ENCODE measurements at regions not wholly inside any gene's neighbourhood (a gene's known extent, or its start where the extent isn't known, plus 50 kb on each side); places are given as distances from the start of the nearest gene placed in this dataset.

DNA sequence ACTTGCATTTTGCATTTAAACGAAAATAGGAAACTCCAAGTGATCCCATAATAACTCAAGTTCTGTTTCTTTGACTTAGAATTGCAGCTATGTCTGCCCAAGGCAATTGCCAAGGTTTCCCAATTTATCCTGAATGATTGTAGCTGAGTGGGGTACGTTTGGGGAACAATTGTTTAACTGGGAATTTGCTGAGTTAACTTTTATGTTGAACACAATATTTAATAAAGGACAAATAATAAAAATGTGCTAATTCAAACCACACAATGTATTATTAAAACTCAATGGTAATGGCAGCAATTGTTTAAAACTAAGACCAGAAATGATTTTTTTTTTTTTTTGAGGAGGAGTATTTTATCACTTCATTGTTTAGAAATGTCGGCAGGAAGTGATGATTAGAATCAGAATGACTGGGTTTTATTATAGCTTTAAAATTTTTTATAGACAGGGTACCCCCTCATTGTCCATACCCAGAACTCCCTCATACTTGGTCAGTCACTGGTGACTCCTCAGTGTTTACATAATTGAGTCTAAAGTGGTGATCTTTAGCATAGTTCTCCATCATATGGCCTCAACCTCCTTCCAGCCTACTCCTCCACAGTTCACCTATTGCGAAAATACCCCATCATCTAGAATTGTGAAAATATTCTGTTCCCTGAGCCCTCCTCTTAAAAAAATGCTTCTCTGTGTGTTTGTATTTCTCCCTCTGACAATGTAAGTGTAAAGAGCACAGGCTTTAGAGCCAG is 389.2 kb upstream of the CITED2 start:
- Histone ChIP-seq H3K4me2 (ENCODE audit: low read depth, low read length) (peak overlapping the region; percentile 48; the same call in 1 of the 2 replicates), H3K9me3 (replicated peaks; ENCODE audit: insufficient read depth, low read length) (no peaks in the 10 kb centered on the region), H3K9me2 (replicated peaks; ENCODE audit: insufficient read depth, low read length) (no peaks in the 10 kb centered on the region), H3K27ac (ENCODE audit: low read length) (peak overlapping the region; percentile 67), H3K9ac (ENCODE audit: low read length) (no peak overlapping the region; the same call in 1 of the 2 replicates), H3K36me3 (replicated peaks; ENCODE audit: insufficient read depth, low read length) (no peaks in the 10 kb centered on the region), H3K79me2 (ENCODE audit: low read length) (no peaks in the 10 kb centered on the region), H3F3A (ENCODE audit: insufficient read depth, low read length) (peaks cover 16% of the 10 kb centered on the region), H4K20me1 (ENCODE audit: insufficient read depth, low read length) (no peaks in the 10 kb centered on the region), H3K4me1 (ENCODE audit: low read length) (peaks cover 29% of the 10 kb centered on the region), H3K27me3 (replicated peaks; ENCODE audit: insufficient read depth, low read length) (no peaks in the 10 kb centered on the region), H2AFZ (ENCODE audit: low read length) (peak overlapping the region; percentile 31; the same call in 1 of the 2 replicates), H3K4me3 (ENCODE audit: low read length) (no peak overlapping the region)
- no peak for DNase-seq
- TF ChIP-seq EZH2 (optimal IDR thresholded peaks at IDR 0.05; ENCODE audit: low read depth, low read length) (no peak), EZH2phosphoT487 (IDR thresholded peaks at IDR 0.05; ENCODE audit: low read length) (no peak)
- TF ChIP-seq, protein P1, sequence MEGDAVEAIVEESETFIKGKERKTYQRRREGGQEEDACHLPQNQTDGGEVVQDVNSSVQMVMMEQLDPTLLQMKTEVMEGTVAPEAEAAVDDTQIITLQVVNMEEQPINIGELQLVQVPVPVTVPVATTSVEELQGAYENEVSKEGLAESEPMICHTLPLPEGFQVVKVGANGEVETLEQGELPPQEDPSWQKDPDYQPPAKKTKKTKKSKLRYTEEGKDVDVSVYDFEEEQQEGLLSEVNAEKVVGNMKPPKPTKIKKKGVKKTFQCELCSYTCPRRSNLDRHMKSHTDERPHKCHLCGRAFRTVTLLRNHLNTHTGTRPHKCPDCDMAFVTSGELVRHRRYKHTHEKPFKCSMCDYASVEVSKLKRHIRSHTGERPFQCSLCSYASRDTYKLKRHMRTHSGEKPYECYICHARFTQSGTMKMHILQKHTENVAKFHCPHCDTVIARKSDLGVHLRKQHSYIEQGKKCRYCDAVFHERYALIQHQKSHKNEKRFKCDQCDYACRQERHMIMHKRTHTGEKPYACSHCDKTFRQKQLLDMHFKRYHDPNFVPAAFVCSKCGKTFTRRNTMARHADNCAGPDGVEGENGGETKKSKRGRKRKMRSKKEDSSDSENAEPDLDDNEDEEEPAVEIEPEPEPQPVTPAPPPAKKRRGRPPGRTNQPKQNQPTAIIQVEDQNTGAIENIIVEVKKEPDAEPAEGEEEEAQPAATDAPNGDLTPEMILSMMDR (IDR thresholded peaks at IDR 0.05; ENCODE audit: low read length), result no peak

DNA sequence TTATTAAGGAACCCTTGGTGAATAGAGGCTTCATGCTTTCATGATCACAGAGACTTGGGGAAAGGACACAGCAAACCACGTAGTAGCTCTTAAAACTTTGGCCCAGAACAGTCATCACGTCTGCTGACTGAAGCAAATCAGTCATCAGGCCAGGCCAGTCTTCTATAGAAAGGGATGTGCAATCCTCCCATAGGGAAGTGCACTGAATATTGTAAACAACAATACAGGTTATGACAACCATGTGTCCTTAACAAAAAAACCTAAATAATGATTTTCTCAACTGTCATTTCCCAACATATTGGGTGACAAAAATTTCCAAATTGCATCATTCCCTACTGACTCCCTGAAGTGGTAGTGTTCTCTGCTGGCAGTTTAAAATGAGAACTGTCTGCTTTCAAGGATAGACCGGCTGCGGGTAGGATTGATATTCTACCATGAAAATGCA is 388.2 kb upstream of the CITED2 start:
- Histone ChIP-seq H4K20me1 (ENCODE audit: insufficient read depth, low read length) (no peaks in the 10 kb centered on the region), H3K4me3 (ENCODE audit: low read length) (no peak overlapping the region), H3K27ac (ENCODE audit: low read length) (no peak overlapping the region), H3K27me3 (replicated peaks; ENCODE audit: insufficient read depth, low read length) (no peaks in the 10 kb centered on the region), H3K79me2 (ENCODE audit: low read length) (no peaks in the 10 kb centered on the region), H2AFZ (ENCODE audit: low read length) (no peak overlapping the region), H3K9ac (ENCODE audit: low read length) (no peak overlapping the region), H3F3A (ENCODE audit: insufficient read depth, low read length) (peaks cover 12% of the 10 kb centered on the region), H3K4me2 (ENCODE audit: low read depth, low read length) (no peak overlapping the region), H3K4me1 (ENCODE audit: low read length) (peaks cover 23% of the 10 kb centered on the region), H3K36me3 (replicated peaks; ENCODE audit: insufficient read depth, low read length) (no peaks in the 10 kb centered on the region), H3K9me2 (replicated peaks; ENCODE audit: insufficient read depth, low read length) (no peaks in the 10 kb centered on the region), H3K9me3 (replicated peaks; ENCODE audit: insufficient read depth, low read length) (no peaks in the 10 kb centered on the region)
- DNase-seq, result no peak
- TF ChIP-seq, protein P1 (IDR thresholded peaks at IDR 0.05; ENCODE audit: low read length), result no peak
- no peak for TF ChIP-seq EZH2phosphoT487 (IDR thresholded peaks at IDR 0.05; ENCODE audit: low read length)
- TF ChIP-seq EZH2 (optimal IDR thresholded peaks at IDR 0.05; ENCODE audit: low read depth, low read length), result no peak

DNA sequence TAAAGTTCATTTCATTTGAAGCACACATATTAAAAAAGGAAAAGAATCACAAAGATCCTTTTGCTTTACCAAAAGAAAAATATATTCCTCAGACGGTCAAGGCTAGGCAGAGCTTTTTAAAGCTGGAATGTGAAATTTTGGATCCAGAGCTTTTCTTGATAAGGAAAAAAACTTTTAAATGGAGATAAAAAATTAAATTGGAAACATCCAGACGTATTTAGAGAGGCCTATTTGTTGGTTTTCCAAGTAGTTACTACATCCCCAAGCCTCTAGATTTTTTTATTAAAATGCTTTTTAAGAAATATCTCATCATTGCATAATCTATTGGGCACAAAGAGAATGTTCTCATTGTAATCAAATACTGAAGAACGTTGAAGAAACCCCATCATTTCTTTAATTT is 385.7 kb upstream of the CITED2 start:
- TF ChIP-seq, protein P1 (IDR thresholded peaks at IDR 0.05; ENCODE audit: low read length), result no peak
- no peak for TF ChIP-seq EZH2phosphoT487 (IDR thresholded peaks at IDR 0.05; ENCODE audit: low read length)
- no peak for TF ChIP-seq EZH2 (optimal IDR thresholded peaks at IDR 0.05; ENCODE audit: low read depth, low read length)
- no peaks in the 10 kb centered on the region for H3K9me3 ChIP-seq (replicated peaks; ENCODE audit: insufficient read depth, low read length)
- peaks cover 17% of the 10 kb centered on the region for H3K4me1 ChIP-seq (ENCODE audit: low read length)
- H3K4me2 ChIP-seq (ENCODE audit: low read depth, low read length), result no peak overlapping the region
- H3F3A ChIP-seq (ENCODE audit: insufficient read depth, low read length), result peaks cover 12% of the 10 kb centered on the region
- no peak for DNase-seq
- H3K79me2 ChIP-seq (ENCODE audit: low read length), result no peaks in the 10 kb centered on the region
- H3K36me3 ChIP-seq (replicated peaks; ENCODE audit: insufficient read depth, low read length), result no peaks in the 10 kb centered on the region
- H2AFZ ChIP-seq (ENCODE audit: low read length), result no peak overlapping the region
- H3K4me3 ChIP-seq (ENCODE audit: low read length), result no peak overlapping the region
- no peaks in the 10 kb centered on the region for H3K9me2 ChIP-seq (replicated peaks; ENCODE audit: insufficient read depth, low read length)
- H3K27ac ChIP-seq (ENCODE audit: low read length), result no peak overlapping the region
- H3K9ac ChIP-seq (ENCODE audit: low read length), result no peak overlapping the region
- no peaks in the 10 kb centered on the region for H4K20me1 ChIP-seq (ENCODE audit: insufficient read depth, low read length)
- no peaks in the 10 kb centered on the region for H3K27me3 ChIP-seq (replicated peaks; ENCODE audit: insufficient read depth, low read length)
